H1 (cell line): ENCODE measurements at regions not wholly inside any gene's neighbourhood (a gene's known extent, or its start where the extent isn't known, plus 50 kb on each side); places are given as distances from the start of the nearest gene placed in this dataset.

Experiments used
- CTCF ChIA-PET: fragments of 300-600 bp; sonication (Branson Sonifier 250); formaldehyde crosslinking; loops from one replicate; lab custom pipeline; 2021; ENCODE audit not compliant: partially characterized antibody; lab: Charles Lee
- POLR2A ChIA-PET: fragments of 300-600 bp; sonication (Branson Sonifier 250); formaldehyde crosslinking; loops from one replicate; lab custom pipeline; 2021; ENCODE audit warnings: inconsistent platforms; ENCODE audit not compliant: partially characterized antibody; lab: Charles Lee
- DNase-seq, 2 experiments: peaks; one replicate each; pipeline versions ENCODE4 v3.0.0 to v3.0.0-alpha.2; 2010 to 2022; ENCODE audit warnings: low spot score in 2 of 2, low read depth in 1 of 2, mixed read lengths in 1 of 2
- FAIRE-seq: peaks from 2 replicates; lab custom pipeline; 2011; peaks lifted over from hg19 to GRCh38; lab: Jason Lieb, UNC
- H2AFZ ChIP-seq: 2 replicates; pipeline ENCODE4 v1.8.1; 2012; ENCODE audit warnings: low read length, inconsistent platforms
- H2AK5ac ChIP-seq: 2 replicates; pipeline ENCODE4 v1.6.1; 2013; ENCODE audit warnings: low read depth, low read length
- H2BK120ac ChIP-seq: replicated peaks from 2 replicates; pipeline ENCODE3; 2013; ENCODE audit warnings: low read depth, low read length, inconsistent platforms
- H2BK12ac ChIP-seq: 2 replicates; pipeline ENCODE4 v1.6.1; 2013; ENCODE audit warnings: low read depth, low read length
- H2BK15ac ChIP-seq: 2 replicates; pipeline ENCODE4 v1.6.1; 2013; ENCODE audit warnings: low read length
- H2BK20ac ChIP-seq: 2 replicates; pipeline ENCODE4 v1.6.1; 2013; ENCODE audit warnings: low read length
- H2BK5ac ChIP-seq: 2 replicates; pipeline ENCODE4 v1.6.1; 2013; ENCODE audit warnings: low read depth, low read length
- H3K14ac ChIP-seq: 2 replicates; pipeline ENCODE4 v1.6.1; 2013; ENCODE audit warnings: inconsistent platforms; ENCODE audit not compliant: insufficient read length
- H3K18ac ChIP-seq: 2 replicates; pipeline ENCODE4 v1.6.1; 2013; ENCODE audit warnings: low read length; ENCODE audit errors: extremely low read depth
- H3K23ac ChIP-seq: 2 replicates; pipeline ENCODE4 v1.6.1; 2013; ENCODE audit warnings: inconsistent platforms; ENCODE audit not compliant: insufficient read length
- H3K23me2 ChIP-seq: 2 replicates; pipeline ENCODE4 v1.6.1; 2013; ENCODE audit warnings: low read depth, low read length
- H3K27ac ChIP-seq: 2 replicates; pipeline ENCODE4 v1.6.1; 2011; ENCODE audit warnings: low read depth, low read length, inconsistent platforms
- H3K27me3 ChIP-seq, 4 experiments: replicated peaks in 1 of 4; 1 replicate in 1 of 4; 2 replicates in 3 of 4; pipeline versions ENCODE4 v1.6.1 to v1.8.1; 2011 to 2013; ENCODE audit warnings: low read length in 3 of 4, mild to moderate bottlenecking in 3 of 4, inconsistent platforms in 2 of 4, mixed read lengths in 2 of 4, moderate library complexity in 1 of 4; ENCODE audit not compliant: control insufficient read depth in 3 of 4, insufficient read depth in 3 of 4; ENCODE audit errors: extremely low read depth in 1 of 4
- H3K36me3 ChIP-seq, 4 experiments: 2 replicates each; pipeline versions ENCODE4 v1.6.1 to v1.8.1; 2011 to 2013; ENCODE audit warnings: mild to moderate bottlenecking in 4 of 4, low read length in 3 of 4, moderate library complexity in 2 of 4, control low read depth in 1 of 4, inconsistent platforms in 1 of 4; ENCODE audit not compliant: insufficient read depth in 4 of 4, control insufficient read depth in 2 of 4
- H3K4ac ChIP-seq: replicated peaks from 2 replicates; pipeline ENCODE3; 2013; ENCODE audit warnings: low read length, low read depth, mixed read lengths, inconsistent platforms; ENCODE audit not compliant: insufficient read length
- H3K4me1 ChIP-seq, 4 experiments: replicated peaks in 1 of 4; 1 replicate in 1 of 4; 2 replicates in 3 of 4; pipeline versions ENCODE4 v1.6.1 to v1.8.1; 2011 to 2013; ENCODE audit warnings: low read length in 3 of 4, inconsistent platforms in 2 of 4, mixed read lengths in 1 of 4; ENCODE audit not compliant: insufficient read depth in 4 of 4, control insufficient read depth in 3 of 4
- H3K4me2 ChIP-seq, 2 experiments: 2 replicates each; pipeline versions ENCODE4 v1.6.1 to v1.8.1; 2011 to 2013; ENCODE audit warnings: low read depth in 2 of 2, low read length in 2 of 2, control low read depth in 1 of 2, inconsistent platforms in 1 of 2, mild to moderate bottlenecking in 1 of 2; ENCODE audit not compliant: insufficient read depth in 1 of 2
- H3K4me3 ChIP-seq, 4 experiments: fragments of 200-600, 300-600 bp in 1 of 4; sonication (generic), shearing (Covaris generic), sonication (Bioruptor Twin) in 1 of 4; 2 replicates each; pipeline versions ENCODE4 v1.5.1 to v1.8.1; 2011 to 2016; ENCODE audit warnings: low read length in 4 of 4, low read depth in 3 of 4, control low read depth in 2 of 4, inconsistent platforms in 2 of 4, mild to moderate bottlenecking in 2 of 4, mixed read lengths in 1 of 4, moderate library complexity in 1 of 4; ENCODE audit not compliant: insufficient read depth in 2 of 4; ENCODE audit errors: extremely low read depth in 1 of 4
- H3K56ac ChIP-seq: replicated peaks from 2 replicates; pipeline ENCODE3; 2013; ENCODE audit warnings: low read depth, mild to moderate bottlenecking, mixed read lengths, low read length, inconsistent platforms; ENCODE audit not compliant: insufficient read length
- H3K79me1 ChIP-seq: 2 replicates; pipeline ENCODE4 v1.6.1; 2013; ENCODE audit warnings: low read depth, low read length, control low read depth
- H3K79me2 ChIP-seq, 2 experiments: 2 replicates each; pipeline versions ENCODE4 v1.6.1 to v1.8.1; 2012 to 2013; ENCODE audit warnings: low read length in 2 of 2, mild to moderate bottlenecking in 2 of 2, inconsistent platforms in 1 of 2; ENCODE audit not compliant: insufficient read depth in 2 of 2, control insufficient read depth in 1 of 2
- H3K9ac ChIP-seq, 4 experiments: replicated peaks in 1 of 4; 1 replicate in 1 of 4; 2 replicates in 3 of 4; pipeline versions ENCODE4 v1.6.1 to v1.8.1; 2011 to 2013; ENCODE audit warnings: low read depth in 3 of 4, low read length in 3 of 4, control low read depth in 2 of 4, mild to moderate bottlenecking in 2 of 4, moderate library complexity in 2 of 4, inconsistent platforms in 1 of 4; ENCODE audit errors: extremely low read depth in 1 of 4
- H3K9me3 ChIP-seq, 2 experiments: 2 replicates each; pipeline versions ENCODE4 v1.6.1 to v1.8.1; 2012 to 2013; ENCODE audit warnings: mild to moderate bottlenecking in 2 of 2, moderate library complexity in 2 of 2, control low read depth in 1 of 2, inconsistent platforms in 1 of 2, low read depth in 1 of 2, low read length in 1 of 2, mixed read lengths in 1 of 2; ENCODE audit not compliant: insufficient read depth in 2 of 2
- H4K20me1 ChIP-seq, 2 experiments: replicated peaks in 1 of 2; 2 replicates each; pipeline versions ENCODE3 to v1.8.1; 2011 to 2013; ENCODE audit warnings: inconsistent platforms in 2 of 2, low read length in 2 of 2, mild to moderate bottlenecking in 1 of 2; ENCODE audit not compliant: insufficient read depth in 2 of 2, control insufficient read depth in 1 of 2
- H4K5ac ChIP-seq: 2 replicates; pipeline ENCODE4 v1.6.1; 2013; ENCODE audit warnings: low read length, low read depth, mixed read lengths, inconsistent platforms; ENCODE audit not compliant: insufficient read length
- H4K8ac ChIP-seq: 2 replicates; pipeline ENCODE4 v1.8.0; 2013; ENCODE audit warnings: mild to moderate bottlenecking, moderate library complexity, low read length, inconsistent platforms; ENCODE audit not compliant: insufficient read depth; ENCODE audit errors: extremely low read depth
- H4K91ac ChIP-seq: replicated peaks from 2 replicates; pipeline ENCODE3; 2013; ENCODE audit warnings: low read length, mixed read lengths, inconsistent platforms; ENCODE audit not compliant: insufficient read length
- BACH1 ChIP-seq: IDR thresholded peaks from 2 replicates; pipeline ENCODE4 v1.6.1; 2012; ENCODE audit warnings: low read length, improper control_type of control experiment
- BCL11A ChIP-seq, 2 experiments: IDR thresholded peaks; one replicate each; pipeline ENCODE4 v1.6.1; 2011; ENCODE audit warnings: low read depth in 2 of 2, low read length in 2 of 2, mild to moderate bottlenecking in 2 of 2
- BRCA1 ChIP-seq: IDR thresholded peaks from 2 replicates; pipeline ENCODE4 v1.6.1; 2012; ENCODE audit warnings: low read depth, low read length, improper control_type of control experiment
- E2F6 ChIP-seq: IDR thresholded peaks from 2 replicates; pipeline ENCODE4 v1.6.1; 2012; ENCODE audit warnings: inconsistent platforms
- EGR1 ChIP-seq: IDR thresholded peaks from 2 replicates; pipeline ENCODE4 v1.6.1; 2011; ENCODE audit warnings: low read depth, low read length, borderline replicate concordance
- HDAC2 ChIP-seq, 2 experiments: fragments of 300-600 bp in 1 of 2; sonication (generic) in 1 of 2; IDR thresholded peaks; 2 replicates each; pipeline ENCODE4 v1.6.1; 2011 to 2012; ENCODE audit warnings: low read depth in 2 of 2, low read length in 2 of 2, mild to moderate bottlenecking in 2 of 2, moderate library complexity in 2 of 2, borderline replicate concordance in 1 of 2, inconsistent platforms in 1 of 2
- PHF8 ChIP-seq: fragments of 200-600 bp; sonication (generic); conservative IDR thresholded peaks from 2 replicates; pipeline ENCODE4 v1.7.1; 2012; ENCODE audit warnings: low read depth, mild to moderate bottlenecking, inconsistent platforms, low read length, moderate library complexity
- POLR2AphosphoS5 ChIP-seq: IDR thresholded peaks from 2 replicates; pipeline ENCODE4 v1.6.1; 2011; ENCODE audit warnings: low read depth, low read length
- RFX5 ChIP-seq: IDR thresholded peaks from 2 replicates; pipeline ENCODE4 v1.6.1; 2011; ENCODE audit warnings: low read depth, low read length, improper control_type of control experiment, borderline replicate concordance
- SP4 ChIP-seq: IDR thresholded peaks from 2 replicates; pipeline ENCODE4 v1.6.1; 2012; ENCODE audit warnings: low read length, inconsistent platforms
- SRF ChIP-seq: IDR thresholded peaks from 2 replicates; pipeline ENCODE4 v1.6.1; 2011; ENCODE audit warnings: mild to moderate bottlenecking, low read depth, low read length, moderate library complexity
- USF2 ChIP-seq: IDR thresholded peaks from 2 replicates; pipeline ENCODE4 v1.6.1; 2011; ENCODE audit warnings: low read length, improper control_type of control experiment
- WGBS, 2 experiments: shearing (Covaris generic) in 1 of 2; methylation state at CpG; one replicate each; pipeline versions ENCODE4 v1.1.6 to v1.1.7; 2013 to 2015; ENCODE audit warnings: low lambda C conversion rate in 2 of 2, mixed read lengths in 2 of 2, inconsistent platforms in 1 of 2, low coverage in 1 of 2, missing lambda C conversion rate in 1 of 2; ENCODE audit not compliant: insufficient replicate concordance in 2 of 2, insufficient coverage in 1 of 2, insufficient read length in 1 of 2; ENCODE audit errors: extremely low coverage in 1 of 2, missing lambda C conversion rate in 1 of 2; 5-methylcytosine and 5-hydroxymethylcytosine counted together

GRCh38 chr11:16412525-16413172 is 56.3 kb upstream of the SOX6 start:
- CTCF ChIA-PET, result interaction anchor here (0.6 kb wide), 1 partner anchor 134 kb away, joined by 3 read pairs; no protein-coding TSS in a partner anchor
- H3K23ac ChIP-seq, result no peak overlapping the region
- TF ChIP-seq HDAC2 (IDR thresholded peaks at IDR 0.05; ENCODE audit: borderline replicate concordance in 1 of 2, low read depth in 2 of 2, low read length in 2 of 2) (no peak), BCL11A (IDR thresholded peaks at IDR 0.05; ENCODE audit: low read depth in 2 of 2, low read length in 2 of 2) (no peak), EGR1 (no peak), RFX5 (no peak), SRF (no peak), POLR2AphosphoS5 (no peak), PHF8 (no peak), E2F6 (no peak), BACH1 (no peak), USF2 (no peak), BRCA1 (no peak), SP4 (no peak)

More at GRCh38 chr11:16412525-16413172, 56.3 kb upstream of the SOX6 start:
- H3K14ac ChIP-seq, result no peak overlapping the region
- H4K20me1 ChIP-seq, result no peaks in the 10 kb centered on the region
- peaks cover 1 to 14% (median 5%) of the 10 kb centered on the region in 4 experiments for H3K27me3 ChIP-seq
- WGBS, 2 experiments, result 52% methylated on average over 1 of the region's 1 CpG; no CpG with 5 or more reads in 1 of the 2 experiments
- no peak overlapping the region for H2BK12ac ChIP-seq
- no peaks in the 10 kb centered on the region for H3K36me3 ChIP-seq
- no peak overlapping the region for H2BK5ac ChIP-seq
- H3K4ac ChIP-seq, result no peak overlapping the region
- H2AK5ac ChIP-seq, result no peak overlapping the region
- no peaks in the 10 kb centered on the region for H3K9me3 ChIP-seq
- no peaks in the 10 kb centered on the region for H3K79me2 ChIP-seq
- no peak overlapping the region for H2BK120ac ChIP-seq
- POLR2A ChIA-PET, result no interaction called here
- DNase-seq (no peak), FAIRE-seq (no peak)
- H3K27ac ChIP-seq, result no peak overlapping the region
- no peaks in the 10 kb centered on the region for H3K79me1 ChIP-seq
- H4K91ac ChIP-seq, result no peak overlapping the region
- no peaks in the 10 kb centered on the region for H3K4me1 ChIP-seq
- H3K9ac ChIP-seq, result no peak overlapping the region
- no peak overlapping the region for H3K4me2 ChIP-seq
- no peaks in the 10 kb centered on the region for H3K23me2 ChIP-seq
- H3K18ac ChIP-seq, result no peak overlapping the region
- H2BK15ac ChIP-seq, result no peak overlapping the region
- no peak overlapping the region for H4K8ac ChIP-seq
- no peak overlapping the region for H2BK20ac ChIP-seq
- no peak overlapping the region for H4K5ac ChIP-seq
- no peak overlapping the region for H3K4me3 ChIP-seq
- H3K56ac ChIP-seq, result no peak overlapping the region
- no peak overlapping the region for H2AFZ ChIP-seq
